GM21529 (cell line): ENCODE measurements at regions not wholly inside any gene's neighbourhood (a gene's known extent, or its start where the extent isn't known, plus 50 kb on each side); places are given as distances from the start of the nearest gene placed in this dataset.
"Not testable (repeated sequence)": the region's sequence is repeated elsewhere in the genome, so short reads cannot be mapped to it uniquely, and the experiment has no call there.

Experiments used
- ATAC-seq: cut with Tn5 transposase; IDR thresholded peaks from one replicate; pipeline ENCODE4 v1.9.1; 2021; ENCODE audit not compliant: unreplicated experiment

DNA sequence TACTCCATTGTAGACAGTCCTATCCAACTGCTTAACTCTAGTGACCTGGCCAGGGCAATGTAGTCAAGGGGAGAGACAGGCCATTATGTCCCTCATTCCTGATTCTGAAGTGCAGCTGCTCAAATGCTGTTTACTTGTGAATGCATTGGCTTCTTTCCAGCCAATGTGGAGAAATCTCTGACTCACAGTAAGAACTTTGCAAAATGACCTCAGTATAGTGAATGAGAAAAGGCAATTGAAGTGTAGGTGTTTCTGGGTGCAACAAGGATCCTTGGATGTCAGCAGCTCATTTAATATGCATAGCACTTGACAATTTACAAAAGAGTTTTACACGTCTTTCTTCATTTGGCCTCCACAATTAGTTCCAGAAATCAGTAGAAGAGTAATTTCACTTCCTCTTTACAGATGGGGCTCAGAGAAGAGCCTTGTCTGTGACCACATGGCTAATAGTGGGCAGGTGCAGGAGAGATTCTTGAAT lies 367.2 kb downstream of the OSTF1 start:
- peak; percentile 97 for ATAC-seq

- no peak for ATAC-seq
These were observed 368.4 kb downstream of the OSTF1 start for GRCh38 chr9:75456698-75457097.

GRCh38 chr9:75457474-75458011 lies 369.2 kb downstream of the OSTF1 start:
- no peak for ATAC-seq

DNA sequence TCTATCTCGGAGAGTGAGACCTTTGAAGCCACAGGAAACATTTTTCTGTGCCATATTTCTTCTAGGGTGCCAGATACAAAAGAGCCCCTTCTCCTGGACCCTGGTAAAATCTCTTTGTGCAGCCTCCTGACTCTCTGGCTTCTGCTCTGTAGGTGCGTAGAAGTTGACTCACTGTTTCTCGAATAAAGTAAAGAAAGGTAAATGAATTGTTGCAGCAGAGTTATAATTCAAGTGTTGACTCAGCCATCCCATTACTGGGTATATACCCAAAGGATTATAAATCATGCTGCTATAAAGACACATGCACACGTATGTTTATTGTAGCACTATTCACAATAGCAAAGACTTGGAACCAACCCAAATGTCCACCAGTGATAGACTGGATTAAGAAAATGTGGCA lies 371.0 kb downstream of the OSTF1 start:
- not testable (repeated sequence) for ATAC-seq

GRCh38 chr9:75461183-75461582 lies 372.9 kb downstream of the OSTF1 start:
- ATAC-seq, result no peak

DNA sequence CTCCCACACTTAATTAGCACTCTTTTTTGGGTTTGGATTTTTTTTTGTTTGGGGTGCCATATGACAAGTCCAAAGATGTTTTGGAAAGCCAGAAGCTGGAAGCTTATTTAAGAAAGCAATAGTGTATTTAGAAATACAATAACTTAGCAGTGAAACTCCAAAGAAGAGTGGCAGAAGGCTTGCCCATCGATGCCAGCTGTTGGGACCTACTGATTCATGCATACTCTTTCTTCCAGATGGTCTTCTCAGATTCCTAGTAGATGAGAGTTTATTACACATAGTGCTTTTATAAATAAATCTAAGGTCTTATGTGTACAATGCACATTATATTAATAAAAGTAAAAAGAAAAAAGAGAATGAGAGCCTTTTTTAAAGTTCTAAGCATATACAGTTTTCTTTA lies 374.6 kb downstream of the OSTF1 start:
- no peak for ATAC-seq

DNA sequence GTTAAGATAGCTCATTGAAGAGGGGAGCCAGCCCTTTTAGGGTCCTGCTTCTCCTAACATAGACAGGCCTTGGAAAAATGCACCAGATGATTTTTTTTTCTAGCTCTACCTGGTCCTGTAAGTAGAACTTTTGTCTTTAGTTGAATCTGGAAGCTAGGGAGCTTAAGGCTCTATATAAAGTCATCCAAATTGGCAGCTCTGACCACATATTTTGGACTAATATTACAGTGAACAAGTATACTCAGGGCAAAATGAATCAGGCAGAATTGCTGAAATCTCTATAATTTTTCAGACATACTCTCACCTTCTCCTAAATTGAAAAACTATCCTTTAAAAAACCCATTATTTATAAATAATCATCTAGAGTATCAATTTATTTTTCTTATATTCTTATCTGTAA lies 375.6 kb downstream of the OSTF1 start:
- ATAC-seq, result no peak

DNA sequence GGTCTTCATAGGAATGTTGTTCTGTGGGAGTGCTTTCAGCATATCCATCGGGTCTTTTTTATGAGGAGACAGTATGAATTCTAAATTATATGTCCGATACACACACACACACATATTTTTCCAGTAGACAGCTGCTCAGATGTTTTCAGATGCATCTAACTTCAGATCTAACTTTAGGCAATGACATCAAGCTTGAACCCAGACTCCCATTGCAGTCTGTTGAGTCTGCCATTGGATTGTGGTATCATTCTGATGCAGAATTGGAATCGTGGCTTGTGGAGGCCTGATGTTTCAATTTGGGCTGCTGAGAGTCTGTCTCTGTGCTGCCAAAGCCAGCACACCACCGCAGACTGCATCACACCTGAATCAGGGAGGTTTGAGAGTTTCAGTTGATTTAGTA lies 376.4 kb downstream of the OSTF1 start:
- no peak for ATAC-seq

DNA sequence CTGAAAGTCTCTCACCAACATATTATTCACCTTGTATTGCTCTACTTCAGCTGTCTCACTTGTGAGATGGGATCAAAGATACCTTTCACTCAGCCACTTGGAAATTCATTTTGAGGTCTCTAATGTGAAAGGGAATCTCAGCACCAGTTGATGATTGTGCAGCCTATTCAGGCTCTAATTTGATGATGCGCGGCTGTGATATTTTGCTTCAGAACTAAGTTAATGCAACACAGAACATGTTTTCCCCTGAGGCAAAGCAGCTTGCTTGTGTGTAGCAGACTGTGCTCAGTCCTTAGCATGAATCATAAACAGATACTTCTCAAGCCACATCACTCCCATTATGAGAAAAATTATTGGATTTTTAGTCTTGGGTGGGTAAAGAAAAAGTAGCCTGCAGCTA lies 378.8 kb downstream of the OSTF1 start:
- no peak for ATAC-seq

DNA sequence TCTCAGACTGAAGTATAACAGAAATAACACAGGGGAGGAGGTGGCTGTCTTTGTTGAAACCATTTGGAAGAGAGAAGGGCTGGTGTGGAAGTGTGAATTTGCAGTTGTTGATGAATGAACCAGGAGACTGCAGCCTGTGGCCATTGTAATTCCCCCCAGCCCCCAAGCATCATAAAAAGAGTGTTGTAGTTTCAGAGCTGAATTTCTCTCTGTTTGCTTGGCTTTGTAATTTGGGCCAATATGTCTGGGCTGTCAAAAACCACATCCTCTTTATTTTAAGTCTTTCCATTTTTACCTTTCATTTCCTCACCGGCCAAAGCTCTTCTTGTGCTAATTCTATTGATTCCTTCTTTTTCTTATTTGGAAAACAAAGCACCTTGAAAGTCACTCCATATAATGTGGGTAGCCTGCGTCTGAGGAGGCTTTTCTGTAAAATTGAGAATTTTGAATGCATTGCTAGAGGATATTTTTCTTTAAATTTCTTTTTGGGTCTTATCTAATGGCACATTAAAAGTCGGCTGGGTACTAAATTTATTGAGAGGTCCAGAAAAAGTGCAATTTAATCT lies 383.3 kb downstream of the OSTF1 start:
- ATAC-seq, result no peak

DNA sequence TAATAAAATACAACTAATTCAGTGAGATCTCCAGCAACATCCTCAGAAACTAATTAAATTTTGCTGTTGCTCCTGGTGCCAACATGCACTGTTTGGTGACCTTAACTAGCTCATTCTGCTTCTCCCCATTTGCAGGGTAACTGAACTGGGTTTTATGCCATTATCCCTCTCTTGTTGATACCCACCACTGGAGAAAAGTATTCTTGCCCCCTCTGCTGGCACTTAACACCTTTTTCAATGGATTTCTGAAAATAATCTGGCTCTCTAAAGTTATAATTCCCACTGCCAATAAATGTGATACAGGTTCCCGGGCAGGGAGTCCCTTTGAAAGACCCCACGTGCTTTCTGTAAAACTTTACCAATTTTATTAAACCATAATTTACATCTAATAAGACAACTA lies 394.3 kb downstream of the OSTF1 start:
- ATAC-seq, result no peak

DNA sequence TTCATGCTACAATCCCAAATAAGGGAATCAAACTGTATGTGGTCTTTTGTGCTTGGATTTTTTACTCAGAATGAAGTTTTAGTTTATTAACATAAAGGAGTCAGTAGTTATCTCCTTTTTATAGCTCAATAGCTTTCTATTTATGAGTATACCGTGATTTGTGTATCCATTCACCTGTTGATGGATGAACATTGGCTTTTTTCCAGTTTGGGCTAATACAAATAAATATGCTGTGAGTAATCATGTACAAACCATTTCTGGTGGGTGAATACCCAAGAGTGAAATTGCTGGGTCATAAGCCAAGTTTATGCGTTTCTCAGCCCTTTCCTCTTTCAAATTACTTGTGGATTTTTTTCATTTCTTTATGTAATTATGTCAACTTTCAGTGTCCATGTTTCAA lies 395.3 kb downstream of the OSTF1 start:
- ATAC-seq, result no peak

DNA sequence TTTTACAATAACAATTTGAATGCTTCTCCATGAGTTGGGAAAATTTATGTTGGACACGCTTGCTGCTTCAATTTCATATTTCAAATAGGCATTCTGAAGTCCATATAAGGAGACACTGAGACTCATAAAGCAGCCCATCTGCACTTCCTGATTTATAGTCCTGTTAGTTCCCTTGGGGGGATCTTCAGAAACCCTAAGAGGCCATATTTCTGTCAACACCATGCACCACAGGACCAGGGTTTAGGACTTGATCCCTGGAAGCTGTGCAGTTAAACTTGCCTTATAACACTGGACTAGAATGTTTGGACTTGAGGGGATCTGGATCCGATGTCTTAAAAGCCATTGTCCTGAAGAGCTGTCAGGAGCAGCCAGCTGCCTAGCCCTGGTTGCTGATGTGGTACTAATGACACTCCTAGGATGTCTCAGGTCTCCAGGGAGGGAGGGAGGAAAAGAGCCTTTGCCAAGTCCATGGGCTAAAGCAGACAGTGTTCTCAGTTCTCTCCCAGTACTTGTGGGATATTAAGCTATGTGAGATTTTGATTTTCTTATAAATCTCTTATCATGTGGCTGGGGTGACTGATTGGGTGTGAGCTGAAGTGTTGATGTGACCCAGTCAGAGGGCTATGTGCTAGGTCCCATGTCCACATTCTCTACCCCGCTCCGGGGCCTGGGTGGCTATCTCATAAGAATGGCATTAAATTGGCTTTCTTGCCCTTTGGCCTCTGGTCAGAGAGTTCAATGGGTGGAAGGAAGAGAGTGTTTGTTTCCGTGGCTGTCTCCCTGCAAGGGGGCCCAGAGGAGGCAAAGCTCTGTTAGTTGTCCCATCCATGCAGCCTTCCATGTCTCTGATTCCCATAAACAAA lies 399.8 kb downstream of the OSTF1 start:
- no peak for ATAC-seq

- ATAC-seq, result no peak
These were observed 400.4 kb downstream of the OSTF1 start for GRCh38 chr9:75488719-75489110.

DNA sequence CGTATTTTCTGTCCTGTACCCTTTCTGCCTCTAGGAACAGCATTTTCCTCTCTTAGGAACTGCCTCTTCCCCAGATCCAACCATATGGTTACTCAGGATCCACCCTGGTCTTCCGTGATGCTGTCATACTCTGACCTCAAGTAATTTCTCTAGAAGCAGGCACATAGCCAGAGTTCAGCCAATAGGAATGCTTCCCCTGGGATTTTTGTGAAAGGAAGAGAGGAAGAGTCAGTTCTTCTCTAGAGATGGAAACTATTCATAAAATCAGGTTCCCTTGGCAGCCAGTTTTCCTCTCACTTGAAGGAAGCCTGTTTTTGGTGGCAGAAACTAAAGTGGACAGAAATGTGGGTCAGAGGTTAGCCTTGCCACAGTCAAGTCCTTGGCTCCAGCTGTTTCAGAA lies 400.1 kb upstream of the PCSK5 start:
- no peak for ATAC-seq

DNA sequence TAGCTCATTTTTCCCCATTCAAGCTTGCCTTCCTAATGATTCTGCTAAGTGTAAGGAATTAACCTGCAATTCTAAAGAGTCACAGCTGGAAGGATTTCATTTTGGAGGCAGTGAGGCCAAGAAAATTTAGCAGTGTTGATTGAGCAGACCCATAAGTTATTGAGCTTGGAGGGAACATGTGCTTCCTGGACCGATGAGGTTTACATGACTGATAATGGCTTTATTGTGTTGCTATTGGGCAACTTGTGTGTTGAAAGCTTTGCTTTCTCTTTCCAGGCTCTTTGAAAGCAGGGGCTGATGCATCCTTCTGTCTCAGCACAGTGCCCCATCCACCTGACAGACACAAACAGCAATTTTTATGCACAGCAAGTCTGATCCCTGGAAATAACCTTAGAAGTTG lies 398.9 kb upstream of the PCSK5 start:
- no peak for ATAC-seq

- no peak for ATAC-seq
These were observed 390.7 kb upstream of the PCSK5 start for GRCh38 chr9:75499812-75500211.

DNA sequence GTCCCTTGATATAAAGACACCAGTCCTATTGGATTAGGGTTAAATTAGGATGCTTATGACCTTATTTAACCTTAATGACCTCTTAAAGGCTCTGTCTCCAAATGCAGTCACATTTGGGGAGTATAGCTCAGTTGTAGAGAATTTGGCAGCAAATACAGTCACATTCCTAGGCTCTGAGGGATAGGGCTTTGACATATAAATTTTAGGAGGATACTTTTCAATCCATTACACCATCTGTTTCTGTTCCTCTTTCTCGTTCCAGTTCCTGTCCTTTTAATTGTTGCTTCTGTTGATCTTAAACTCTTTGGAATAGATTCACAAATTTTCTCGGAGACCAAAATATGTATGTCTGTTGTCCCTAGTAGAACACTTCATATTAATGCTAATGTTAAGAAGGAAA lies 390.0 kb upstream of the PCSK5 start:
- ATAC-seq, result no peak

DNA sequence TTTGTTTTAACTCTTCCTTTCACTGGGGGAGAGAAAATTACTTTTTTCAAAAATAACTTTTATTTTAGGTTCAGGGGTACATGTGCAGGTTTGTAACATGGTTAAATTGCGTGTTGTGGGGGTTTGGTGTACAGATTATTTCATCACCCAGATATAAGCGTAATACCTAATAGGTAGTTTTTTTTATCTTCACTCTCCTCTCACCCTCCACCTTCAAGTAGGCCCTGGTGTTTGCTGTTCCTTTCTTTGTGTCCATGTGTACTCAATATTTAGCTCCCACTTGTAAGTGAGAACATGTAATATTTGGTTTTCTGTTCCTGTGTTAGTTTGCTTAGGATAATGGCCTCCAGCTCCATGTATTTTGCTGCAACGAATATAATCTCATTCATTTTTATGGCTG lies 389.5 kb upstream of the PCSK5 start:
- not testable (repeated sequence) for ATAC-seq

- no peak for ATAC-seq
These were observed 385.8 kb upstream of the PCSK5 start for GRCh38 chr9:75504721-75505120.

- no peak for ATAC-seq
These were observed 384.8 kb upstream of the PCSK5 start for GRCh38 chr9:75505654-75506053.

DNA sequence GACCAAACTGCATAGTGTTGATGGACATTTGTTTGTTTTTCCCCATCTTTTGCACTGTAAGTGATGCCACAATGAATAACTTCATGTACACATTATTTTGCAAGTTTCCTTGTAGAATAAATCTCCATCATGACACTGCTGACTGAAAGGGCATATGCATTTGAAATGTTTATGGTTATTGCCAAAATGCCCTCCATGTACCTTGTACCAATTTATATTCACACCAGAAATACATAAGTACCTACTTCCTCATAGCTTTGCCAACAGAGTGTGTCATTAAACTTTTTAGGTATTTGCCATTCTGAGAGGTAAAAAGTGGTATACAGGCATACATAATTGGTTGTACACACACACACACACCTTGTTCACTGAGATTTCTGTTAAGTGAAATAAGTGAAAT lies 361.0 kb upstream of the PCSK5 start:
- ATAC-seq, result no peak
